PFSK-1 (cell line): ENCODE measurements at regions not wholly inside any gene's neighbourhood (a gene's known extent, or its start where the extent isn't known, plus 50 kb on each side); places are given as distances from the start of the nearest gene placed in this dataset.

ENCODE experiments used
- FOXP2 ChIP-seq: optimal IDR thresholded peaks from 2 replicates; pipeline ENCODE3; 2011; ENCODE audit warnings: borderline replicate concordance, control low read depth, inconsistent platforms; ENCODE audit not compliant: insufficient read depth; ENCODE audit errors: extremely low read length, extremely low read depth
- POLR2AphosphoS5 ChIP-seq: IDR thresholded peaks from 2 replicates; pipeline ENCODE4 v1.6.1; 2012; ENCODE audit warnings: low read depth, mild to moderate bottlenecking, control low read depth, low read length, moderate library complexity
- SIN3A ChIP-seq: IDR thresholded peaks from 2 replicates; pipeline ENCODE4 v1.6.1; 2012; ENCODE audit warnings: mild to moderate bottlenecking, low read length, moderate library complexity, borderline replicate concordance; ENCODE audit not compliant: insufficient read depth
- TAF1 ChIP-seq: IDR thresholded peaks from 2 replicates; pipeline ENCODE4 v1.6.1; 2012; ENCODE audit warnings: low read length, control low read depth, borderline replicate concordance; ENCODE audit not compliant: insufficient read depth
- TF ChIP-seq, protein P1 (sequence below), 2 experiments: IDR thresholded peaks; 2 replicates each; pipeline versions ENCODE4 v1.6.1 to v1.8.0; 2011 to 2012; ENCODE audit warnings: low read depth in 2 of 2, low read length in 2 of 2, control low read depth in 1 of 2, inconsistent platforms in 1 of 2, mild to moderate bottlenecking in 1 of 2, moderate library complexity in 1 of 2; ENCODE audit not compliant: insufficient read depth in 1 of 2

- no peak for TF ChIP-seq TAF1
- TF ChIP-seq SIN3A: no peak
- no peak for TF ChIP-seq POLR2AphosphoS5
- no peak for TF ChIP-seq FOXP2
- TF ChIP-seq, protein P1, sequence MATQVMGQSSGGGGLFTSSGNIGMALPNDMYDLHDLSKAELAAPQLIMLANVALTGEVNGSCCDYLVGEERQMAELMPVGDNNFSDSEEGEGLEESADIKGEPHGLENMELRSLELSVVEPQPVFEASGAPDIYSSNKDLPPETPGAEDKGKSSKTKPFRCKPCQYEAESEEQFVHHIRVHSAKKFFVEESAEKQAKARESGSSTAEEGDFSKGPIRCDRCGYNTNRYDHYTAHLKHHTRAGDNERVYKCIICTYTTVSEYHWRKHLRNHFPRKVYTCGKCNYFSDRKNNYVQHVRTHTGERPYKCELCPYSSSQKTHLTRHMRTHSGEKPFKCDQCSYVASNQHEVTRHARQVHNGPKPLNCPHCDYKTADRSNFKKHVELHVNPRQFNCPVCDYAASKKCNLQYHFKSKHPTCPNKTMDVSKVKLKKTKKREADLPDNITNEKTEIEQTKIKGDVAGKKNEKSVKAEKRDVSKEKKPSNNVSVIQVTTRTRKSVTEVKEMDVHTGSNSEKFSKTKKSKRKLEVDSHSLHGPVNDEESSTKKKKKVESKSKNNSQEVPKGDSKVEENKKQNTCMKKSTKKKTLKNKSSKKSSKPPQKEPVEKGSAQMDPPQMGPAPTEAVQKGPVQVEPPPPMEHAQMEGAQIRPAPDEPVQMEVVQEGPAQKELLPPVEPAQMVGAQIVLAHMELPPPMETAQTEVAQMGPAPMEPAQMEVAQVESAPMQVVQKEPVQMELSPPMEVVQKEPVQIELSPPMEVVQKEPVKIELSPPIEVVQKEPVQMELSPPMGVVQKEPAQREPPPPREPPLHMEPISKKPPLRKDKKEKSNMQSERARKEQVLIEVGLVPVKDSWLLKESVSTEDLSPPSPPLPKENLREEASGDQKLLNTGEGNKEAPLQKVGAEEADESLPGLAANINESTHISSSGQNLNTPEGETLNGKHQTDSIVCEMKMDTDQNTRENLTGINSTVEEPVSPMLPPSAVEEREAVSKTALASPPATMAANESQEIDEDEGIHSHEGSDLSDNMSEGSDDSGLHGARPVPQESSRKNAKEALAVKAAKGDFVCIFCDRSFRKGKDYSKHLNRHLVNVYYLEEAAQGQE (IDR thresholded peaks at IDR 0.05; ENCODE audit: insufficient read depth in 1 of 2, low read depth in 2 of 2, low read length in 2 of 2): no peak
Observed at GRCh38 chr1:67571406-67571805, 113.6 kb upstream of the GADD45A start.

- TF ChIP-seq SIN3A (no peak), TAF1 (no peak), FOXP2 (no peak), POLR2AphosphoS5 (no peak)
- TF ChIP-seq, protein P1 (IDR thresholded peaks at IDR 0.05; ENCODE audit: insufficient read depth in 1 of 2, low read depth in 2 of 2, low read length in 2 of 2): no peak
Observed at GRCh38 chr1:67571901-67572593, 113.0 kb upstream of the GADD45A start.

DNA sequence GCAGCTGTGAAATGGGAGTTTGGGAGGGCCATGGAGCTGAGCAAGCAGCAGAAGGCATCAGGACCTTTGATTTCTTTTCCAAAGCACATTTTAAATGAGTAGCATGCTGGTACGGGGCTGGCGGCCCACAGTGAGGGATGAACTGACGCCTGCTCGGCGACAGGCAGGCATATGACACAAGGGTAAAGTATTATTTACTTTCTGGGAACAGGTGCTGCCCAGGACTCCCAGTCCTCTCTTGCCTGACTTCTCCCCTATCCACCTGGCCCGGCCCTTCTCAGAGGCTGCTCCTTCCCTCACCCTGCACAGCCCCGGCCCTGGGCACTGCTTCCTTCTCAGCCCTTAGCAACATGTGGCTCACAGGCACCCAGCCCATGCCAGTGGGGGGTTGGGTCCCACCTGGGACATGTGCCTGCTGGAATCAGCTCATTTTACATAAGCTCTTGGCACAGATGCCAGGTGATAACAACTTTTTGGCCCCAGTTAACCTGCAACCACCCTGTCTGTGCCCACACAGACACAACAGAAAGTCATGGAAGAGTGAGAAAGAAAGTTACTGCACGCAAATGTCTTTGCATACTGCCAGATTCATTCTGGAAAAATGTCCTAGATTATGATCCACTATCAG, 112.3 kb upstream of the GADD45A start:
- TF ChIP-seq FOXP2: no peak
- TF ChIP-seq TAF1: no peak
- TF ChIP-seq POLR2AphosphoS5: no peak
- no peak for TF ChIP-seq SIN3A
- TF ChIP-seq, protein P1 (IDR thresholded peaks at IDR 0.05; ENCODE audit: insufficient read depth in 1 of 2, low read depth in 2 of 2, low read length in 2 of 2): no peak

- TF ChIP-seq TAF1 (no peak), POLR2AphosphoS5 (no peak), FOXP2 (no peak), SIN3A (no peak)
- TF ChIP-seq, protein P1 (IDR thresholded peaks at IDR 0.05; ENCODE audit: insufficient read depth in 1 of 2, low read depth in 2 of 2, low read length in 2 of 2): no peak
Observed at GRCh38 chr1:67573311-67573872, 111.6 kb upstream of the GADD45A start.
